GM12878 (cell line): ENCODE measurements at regions not wholly inside any gene's neighbourhood (a gene's known extent, or its start where the extent isn't known, plus 50 kb on each side); places are given as distances from the start of the nearest gene placed in this dataset.

Source experiments
- ATAC-seq: fragments of 200-7000 bp; cut with Tn5 transposase; 3 replicates; pipeline ENCODE4 v1.9.1; 2020; ENCODE audit warnings: mild to moderate bottlenecking, moderate library complexity
- BruUV-seq: library from RNA; stranded (reverse); fragments of 400-500 nt; replicated peaks from 2 replicates; lab custom pipeline; 2021; lab: Mats Ljungman, UMichigan
- CTCF ChIA-PET: fragments of 300-600 bp; sonication (Branson Sonifier 250); formaldehyde crosslinking; extraction: SDS; loops from one replicate; lab custom pipeline; 2021; ENCODE audit warnings: inconsistent platforms; lab: Yijun Ruan, JAX
- POLR2A ChIA-PET: fragments of 350-600 bp; formaldehyde crosslinking; extraction: SDS; loops from one replicate; lab custom pipeline; 2021; ENCODE audit warnings: inconsistent platforms; lab: Charles Lee
- RAD21 ChIA-PET: fragments of 300-600 bp; sonication (Branson Sonifier 250); formaldehyde crosslinking; loops from one replicate; lab custom pipeline; 2023; ENCODE audit warnings: antibody characterized with exemption; ENCODE audit not compliant: unreplicated experiment; lab: Charles Lee
- SMC1A ChIA-PET: fragments of 300-600 bp; sonication (Branson Sonifier 250); formaldehyde crosslinking; loops from one replicate; lab custom pipeline; 2023; ENCODE audit not compliant: unreplicated experiment, uncharacterized antibody; lab: Charles Lee
- DNase-seq: peaks from one replicate; pipeline ENCODE4 v3.0.0-alpha.2; 2011; ENCODE audit warnings: low read depth, low spot score
- FAIRE-seq: peaks from 3 replicates; lab custom pipeline; 2011; peaks lifted over from hg19 to GRCh38; lab: Jason Lieb, UNC
- H2AFZ ChIP-seq: 2 replicates; pipeline ENCODE4 v1.6.0; 2011; ENCODE audit warnings: low read depth, low read length, control low read depth; ENCODE audit not compliant: control insufficient read depth
- H3K27ac ChIP-seq: 2 replicates; pipeline ENCODE4 v1.5.1; 2011; ENCODE audit warnings: control low read depth; ENCODE audit not compliant: control insufficient read depth, insufficient read depth
- H3K27me3 ChIP-seq, 2 experiments: replicated peaks in 1 of 2; 2 replicates each; pipeline versions ENCODE4 v1.6.0 to v1.6.1; 2011; ENCODE audit warnings: low read length in 1 of 2; ENCODE audit not compliant: control insufficient read depth in 2 of 2, insufficient read depth in 2 of 2
- H3K36me3 ChIP-seq, 2 experiments: 2 replicates each; pipeline ENCODE4 v1.5.1; 2011; ENCODE audit warnings: low read length in 1 of 2; ENCODE audit not compliant: control insufficient read depth in 2 of 2, insufficient read depth in 2 of 2
- H3K4me1 ChIP-seq: 2 replicates; pipeline ENCODE4 v1.6.1; 2011; ENCODE audit warnings: mild to moderate bottlenecking, low read length, moderate library complexity, mixed read lengths; ENCODE audit not compliant: control insufficient read depth, insufficient read depth
- H3K4me2 ChIP-seq: 2 replicates; pipeline ENCODE4 v1.6.0; 2011; ENCODE audit warnings: control low read depth; ENCODE audit not compliant: control insufficient read depth, insufficient read depth
- H3K4me3 ChIP-seq: fragments of 200-600 bp; sonication (generic); 2 replicates; pipeline ENCODE4 v1.5.1; 2016
- H3K79me2 ChIP-seq: 2 replicates; pipeline ENCODE4 v1.6.0; 2011; ENCODE audit warnings: low read length; ENCODE audit not compliant: control insufficient read depth, insufficient read depth
- H3K9ac ChIP-seq: 2 replicates; pipeline ENCODE4 v1.8.0; 2011; ENCODE audit warnings: low read length, control low read depth, mixed read lengths; ENCODE audit not compliant: control insufficient read depth, insufficient read depth
- H3K9me3 ChIP-seq: replicated peaks from 3 replicates; pipeline ENCODE4 v1.5.1; 2011; ENCODE audit warnings: mild to moderate bottlenecking, low read length; ENCODE audit not compliant: control insufficient read depth, insufficient read depth
- H4K20me1 ChIP-seq: 2 replicates; pipeline ENCODE4 v1.6.0; 2011; ENCODE audit not compliant: control insufficient read depth, insufficient read depth
- FOXM1 ChIP-seq: IDR thresholded peaks from 2 replicates; pipeline ENCODE4 v1.6.1; 2012; ENCODE audit warnings: low read depth, mild to moderate bottlenecking, inconsistent platforms, low read length, moderate library complexity
- RFX5 ChIP-seq: IDR thresholded peaks from 2 replicates; pipeline ENCODE4 v1.6.1; 2011; ENCODE audit warnings: low read depth, low read length, improper control_type of control experiment
- RUNX3 ChIP-seq: IDR thresholded peaks from 2 replicates; pipeline ENCODE4 v1.6.1; 2012; ENCODE audit warnings: low read length, inconsistent platforms
- TARDBP ChIP-seq: IDR thresholded peaks from 2 replicates; pipeline ENCODE4 v1.6.1; 2016; ENCODE audit warnings: borderline replicate concordance
- WGBS: methylation state at CpG from one replicate; pipeline ENCODE4 v1.1.6; 2016; ENCODE audit warnings: low lambda C conversion rate; ENCODE audit not compliant: insufficient replicate concordance, insufficient coverage; ENCODE audit errors: missing lambda C conversion rate; 5-methylcytosine and 5-hydroxymethylcytosine counted together
- in situ Hi-C: fragments of 300-500 bp; cut with MboI; formaldehyde crosslinking; loops from 9 replicates; pipeline ENCODE4 v1.14.3; 2018; ENCODE audit warnings: mixed read lengths
- intact Hi-C: fragments of 100-400 bp; cut with micrococcal nuclease; formaldehyde crosslinking; loops from one replicate; pipeline ENCODE4 v1.14.2; 2022; ENCODE audit not compliant: unreplicated experiment
- TF ChIP-seq, protein P1 (sequence below): fragments of 450-650 bp; IDR thresholded peaks from 2 replicates; pipeline ENCODE4 v1.6.1; 2017; ENCODE audit warnings: mild to moderate bottlenecking

GRCh38 chr15:37362414-37362813, 262.1 kb upstream of the MEIS2 start:
- intact Hi-C loops (no loop called here), in situ Hi-C loops (no loop called here)
- ChIA-PET RAD21 (no interaction called here), SMC1A (no interaction called here), POLR2A (no interaction called here), CTCF (no interaction called here)
- Histone ChIP-seq H3K4me3 (no peak overlapping the region), H3K36me3 (no peaks in the 10 kb centered on the region), H3K27me3 (no peaks in the 10 kb centered on the region), H3K9ac (no peak overlapping the region), H2AFZ (no peak overlapping the region), H3K4me2 (no peak overlapping the region), H3K9me3 (no peaks in the 10 kb centered on the region; the same call in 2 of the 3 replicates), H4K20me1 (no peaks in the 10 kb centered on the region), H3K79me2 (no peaks in the 10 kb centered on the region), H3K4me1 (no peaks in the 10 kb centered on the region), H3K27ac (no peak overlapping the region)
- no peak for FAIRE-seq
- TF ChIP-seq, protein P1, sequence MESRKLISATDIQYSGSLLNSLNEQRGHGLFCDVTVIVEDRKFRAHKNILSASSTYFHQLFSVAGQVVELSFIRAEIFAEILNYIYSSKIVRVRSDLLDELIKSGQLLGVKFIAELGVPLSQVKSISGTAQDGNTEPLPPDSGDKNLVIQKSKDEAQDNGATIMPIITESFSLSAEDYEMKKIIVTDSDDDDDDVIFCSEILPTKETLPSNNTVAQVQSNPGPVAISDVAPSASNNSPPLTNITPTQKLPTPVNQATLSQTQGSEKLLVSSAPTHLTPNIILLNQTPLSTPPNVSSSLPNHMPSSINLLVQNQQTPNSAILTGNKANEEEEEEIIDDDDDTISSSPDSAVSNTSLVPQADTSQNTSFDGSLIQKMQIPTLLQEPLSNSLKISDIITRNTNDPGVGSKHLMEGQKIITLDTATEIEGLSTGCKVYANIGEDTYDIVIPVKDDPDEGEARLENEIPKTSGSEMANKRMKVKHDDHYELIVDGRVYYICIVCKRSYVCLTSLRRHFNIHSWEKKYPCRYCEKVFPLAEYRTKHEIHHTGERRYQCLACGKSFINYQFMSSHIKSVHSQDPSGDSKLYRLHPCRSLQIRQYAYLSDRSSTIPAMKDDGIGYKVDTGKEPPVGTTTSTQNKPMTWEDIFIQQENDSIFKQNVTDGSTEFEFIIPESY: no peak
- TF ChIP-seq TARDBP: no peak
- BruUV-seq: no TSS peak
- no peak for DNase-seq
- ATAC-seq: no peak
- WGBS: 20% methylated on average over 3 of the region's 3 CpGs

DNA sequence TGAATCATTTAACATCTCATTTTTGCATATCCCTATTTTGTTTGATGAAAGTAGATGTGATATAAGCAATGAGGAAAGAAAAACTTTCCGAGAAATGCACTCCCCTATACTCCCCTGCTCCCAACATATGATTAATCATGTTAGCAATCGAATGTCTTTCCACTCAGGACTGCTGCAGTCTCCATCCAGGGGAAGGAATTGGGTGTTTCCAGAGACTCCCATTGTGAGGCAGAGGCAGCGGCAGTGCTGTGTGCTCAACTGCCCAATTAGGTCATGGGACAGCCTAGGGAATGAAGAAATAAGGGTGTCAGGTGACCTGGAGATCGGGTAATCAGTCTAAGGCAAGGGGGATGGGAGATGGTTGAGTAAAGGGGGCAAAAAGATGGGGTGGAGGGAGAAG, 268.6 kb upstream of the MEIS2 start:
- ChIA-PET CTCF (no interaction called here), RAD21 (no interaction called here), POLR2A (no interaction called here), SMC1A (no interaction called here)
- intact Hi-C loops (no loop called here), in situ Hi-C loops (no loop called here)
- no peak overlapping the region for H2AFZ ChIP-seq
- H3K36me3 ChIP-seq: no peaks in the 10 kb centered on the region
- FAIRE-seq (no peak), ATAC-seq (no peak), DNase-seq (no peak)
- no peaks in the 10 kb centered on the region for H3K27me3 ChIP-seq
- WGBS: 13% methylated on average over 4 of the region's 4 CpGs
- no peaks in the 10 kb centered on the region for H3K79me2 ChIP-seq
- H3K4me1 ChIP-seq: no peaks in the 10 kb centered on the region
- H3K9ac ChIP-seq: no peak overlapping the region
- no peaks in the 10 kb centered on the region for H4K20me1 ChIP-seq
- no TSS peak for BruUV-seq
- no peak overlapping the region for H3K27ac ChIP-seq
- no peaks in the 10 kb centered on the region; the same call in 2 of the 3 replicates for H3K9me3 ChIP-seq
- no peak overlapping the region for H3K4me2 ChIP-seq
- no peak for TF ChIP-seq RFX5
- TF ChIP-seq RUNX3: no peak
- no peak for TF ChIP-seq FOXM1
- H3K4me3 ChIP-seq: no peak overlapping the region
